Osteoblast (primary cell): ENCODE measurements at regions not wholly inside any gene's neighbourhood (a gene's known extent, or its start where the extent isn't known, plus 50 kb on each side); places are given as distances from the start of the nearest gene placed in this dataset. TPM values are rescaled to one million over a fixed set of nuclear protein-coding genes. Genes with fewer than 3 reads are reported as not detected.

Experiments used
- DNase-seq: peaks from one replicate; pipeline ENCODE4 v3.0.0; 2011; ENCODE audit warnings: low spot score, mixed read lengths; ENCODE audit not compliant: insufficient read length; ENCODE audit errors: missing footprints
- H2AFZ ChIP-seq: 2 replicates; pipeline ENCODE4 v1.6.0; 2011; ENCODE audit warnings: mild to moderate bottlenecking, low read length
- H3K27ac ChIP-seq: 2 replicates; pipeline ENCODE4 v1.5.1; 2011; ENCODE audit warnings: mild to moderate bottlenecking, low read depth, low read length, moderate library complexity
- H3K27me3 ChIP-seq: 2 replicates; pipeline ENCODE4 v1.6.0; 2012; ENCODE audit warnings: mild to moderate bottlenecking, control low read depth, inconsistent platforms, low read length, moderate library complexity; ENCODE audit not compliant: insufficient read depth
- H3K36me3 ChIP-seq: 2 replicates; pipeline ENCODE4 v1.5.1; 2011; ENCODE audit warnings: mild to moderate bottlenecking, low read length, control low read depth, moderate library complexity; ENCODE audit not compliant: insufficient read depth
- H3K4me1 ChIP-seq: 2 replicates; pipeline ENCODE4 v1.5.1; 2011; ENCODE audit warnings: mild to moderate bottlenecking, low read length, control low read depth, moderate library complexity; ENCODE audit not compliant: insufficient read depth
- H3K4me2 ChIP-seq: 2 replicates; pipeline ENCODE4 v1.6.0; 2011; ENCODE audit warnings: mild to moderate bottlenecking, low read length; ENCODE audit not compliant: insufficient read depth
- H3K4me3 ChIP-seq: fragments of 200-600 bp; sonication (generic); 3 replicates; pipeline ENCODE4 v1.5.1; 2012; ENCODE audit warnings: mild to moderate bottlenecking, low read length, inconsistent platforms; ENCODE audit not compliant: insufficient read depth
- H3K79me2 ChIP-seq: 2 replicates; pipeline ENCODE4 v1.6.0; 2012; ENCODE audit warnings: mild to moderate bottlenecking, low read length, control low read depth, inconsistent platforms; ENCODE audit not compliant: insufficient read depth
- H3K9me3 ChIP-seq: 2 replicates; pipeline ENCODE4 v1.5.1; 2011; ENCODE audit warnings: low read depth, low read length, control low read depth
- H4K20me1 ChIP-seq: 2 replicates; pipeline ENCODE4 v1.6.0; 2012; ENCODE audit warnings: mild to moderate bottlenecking, low read length, control low read depth; ENCODE audit not compliant: insufficient read depth
- CTCF ChIP-seq: IDR thresholded peaks from 2 replicates; pipeline ENCODE4 v1.5.1; 2011; ENCODE audit warnings: mild to moderate bottlenecking, low read depth, low read length, moderate library complexity; ENCODE audit errors: extremely low read depth
- small RNA-seq: library from RNA; depleted of rRNA; stranded (forward); fragments of <200 nt; gene quantifications from one replicate; pipeline ENCODE3, GENCODE V24; 2012

- no peaks in the 10 kb centered on the region for H3K79me2 ChIP-seq
- no peaks in the 10 kb centered on the region for H3K9me3 ChIP-seq
- no peaks in the 10 kb centered on the region for H3K4me1 ChIP-seq
- H4K20me1 ChIP-seq = no peaks in the 10 kb centered on the region
- H2AFZ ChIP-seq = no peak overlapping the region
- no peaks in the 10 kb centered on the region for H3K36me3 ChIP-seq
- TF ChIP-seq CTCF = no peak
- H3K4me3 ChIP-seq = no peak overlapping the region
- no peaks in the 10 kb centered on the region for H3K27me3 ChIP-seq
- no peak overlapping the region for H3K4me2 ChIP-seq
- no peak overlapping the region for H3K27ac ChIP-seq
- DNase-seq = no peak
These were observed 51.5 kb upstream of the MEF2C start for GRCh38 chr5:88934439-88934838.

Small RNA genes lying in the stretch of these regions (small RNA-seq; reads per million reads assigned to genes)
- not detected for gene MIR3660
